GM23338 (cell line): ENCODE measurements at regions not wholly inside any gene's neighbourhood (a gene's known extent, or its start where the extent isn't known, plus 50 kb on each side); places are given as distances from the start of the nearest gene placed in this dataset.

ENCODE experiments used
- CTCF ChIP-seq, 2 experiments: fragments of 200-600 bp in 1 of 2; sonication (generic) in 1 of 2; conservative IDR thresholded peaks; 2 replicates each; pipeline versions ENCODE4 v1.5.1 to v1.6.1; 2016 to 2017; ENCODE audit warnings: antibody characterized with exemption in 2 of 2, low read depth in 2 of 2, mild to moderate bottlenecking in 2 of 2, moderate library complexity in 1 of 2
- EZH2phosphoT487 ChIP-seq: fragments of 200-600 bp; sonication (generic); IDR thresholded peaks from one replicate; pipeline ENCODE4 v1.8.1; 2018; ENCODE audit warnings: antibody characterized with exemption; ENCODE audit not compliant: unreplicated experiment
- POLR2AphosphoS5 ChIP-seq: IDR thresholded peaks from 2 replicates; pipeline ENCODE4 v1.6.1; 2016; ENCODE audit warnings: antibody characterized with exemption, low read depth

GRCh38 chr15:58260205-58260724 is 122.1 kb downstream of the AQP9 start:
- no peak for TF ChIP-seq CTCF (conservative IDR thresholded peaks at IDR 0.05; ENCODE audit: low read depth in 2 of 2)
- no peak for TF ChIP-seq EZH2phosphoT487
- no peak for TF ChIP-seq POLR2AphosphoS5
